GM12873 (cell line): ENCODE measurements at regions not wholly inside any gene's neighbourhood (a gene's known extent, or its start where the extent isn't known, plus 50 kb on each side); places are given as distances from the start of the nearest gene placed in this dataset.

Experiments
- CTCF ChIP-seq: IDR thresholded peaks from 2 replicates; pipeline ENCODE4 v1.5.1; 2012; ENCODE audit warnings: low read depth, mild to moderate bottlenecking, moderate library complexity, low read length, control low read depth; ENCODE audit not compliant: insufficient read depth; ENCODE audit errors: missing control alignments

- TF ChIP-seq CTCF = no peak
These were observed 325.8 kb upstream of the PBX1 start for GRCh38 chr1:164233149-164233548.

GRCh38 chr1:164240081-164240480 is 318.9 kb upstream of the PBX1 start:
- TF ChIP-seq CTCF = no peak

GRCh38 chr1:164250365-164250764 is 308.6 kb upstream of the PBX1 start:
- TF ChIP-seq CTCF = no peak

GRCh38 chr1:164256456-164256855 is 302.5 kb upstream of the PBX1 start:
- TF ChIP-seq CTCF = no peak

GRCh38 chr1:164261691-164262240 is 297.2 kb upstream of the PBX1 start:
- no peak for TF ChIP-seq CTCF

GRCh38 chr1:164263540-164263939 is 295.4 kb upstream of the PBX1 start:
- no peak for TF ChIP-seq CTCF

- TF ChIP-seq CTCF = no peak
These were observed 293.8 kb upstream of the PBX1 start for GRCh38 chr1:164265232-164265631.
